Astrocyte (in vitro differentiated cells and primary cell): ENCODE measurements at regions not wholly inside any gene's neighbourhood (a gene's known extent, or its start where the extent isn't known, plus 50 kb on each side); places are given as distances from the start of the nearest gene placed in this dataset.
"Not testable (repeated sequence)": the region's sequence is repeated elsewhere in the genome, so short reads cannot be mapped to it uniquely, and the experiment has no call there.

Experiments
- EZH2 ChIP-seq: IDR thresholded peaks from 2 replicates; pipeline ENCODE4 v1.6.1; 2012; ENCODE audit warnings: mild to moderate bottlenecking, low read length, inconsistent platforms; ENCODE audit not compliant: insufficient read depth
- TF ChIP-seq, protein P1 (sequence below): IDR thresholded peaks from 2 replicates; pipeline ENCODE4 v1.5.1; 2011; ENCODE audit warnings: low read depth, mild to moderate bottlenecking, inconsistent platforms, low read length, moderate library complexity; ENCODE audit not compliant: insufficient read depth

DNA sequence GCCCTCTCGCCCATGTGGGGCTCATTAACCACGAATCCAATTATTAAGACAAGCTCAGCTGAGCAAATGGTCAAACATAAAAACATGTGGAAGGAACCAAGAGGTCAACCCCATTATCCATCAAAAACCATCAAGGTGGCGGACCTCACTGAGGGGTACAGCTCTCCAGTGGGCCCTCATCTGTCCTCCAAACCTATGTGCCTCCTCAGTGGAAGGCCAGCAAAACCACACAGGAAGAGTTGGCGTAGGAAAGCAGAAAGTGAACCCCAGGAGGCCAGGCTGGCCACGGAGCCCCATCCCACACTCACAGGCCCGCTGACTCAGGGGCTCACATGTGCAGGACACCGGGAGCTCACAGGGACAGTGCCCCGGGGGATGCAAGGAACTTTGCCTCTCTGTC lies 66.5 kb upstream of the CLEC6A start:
- TF ChIP-seq EZH2 = not testable (repeated sequence)
- TF ChIP-seq, protein P1, sequence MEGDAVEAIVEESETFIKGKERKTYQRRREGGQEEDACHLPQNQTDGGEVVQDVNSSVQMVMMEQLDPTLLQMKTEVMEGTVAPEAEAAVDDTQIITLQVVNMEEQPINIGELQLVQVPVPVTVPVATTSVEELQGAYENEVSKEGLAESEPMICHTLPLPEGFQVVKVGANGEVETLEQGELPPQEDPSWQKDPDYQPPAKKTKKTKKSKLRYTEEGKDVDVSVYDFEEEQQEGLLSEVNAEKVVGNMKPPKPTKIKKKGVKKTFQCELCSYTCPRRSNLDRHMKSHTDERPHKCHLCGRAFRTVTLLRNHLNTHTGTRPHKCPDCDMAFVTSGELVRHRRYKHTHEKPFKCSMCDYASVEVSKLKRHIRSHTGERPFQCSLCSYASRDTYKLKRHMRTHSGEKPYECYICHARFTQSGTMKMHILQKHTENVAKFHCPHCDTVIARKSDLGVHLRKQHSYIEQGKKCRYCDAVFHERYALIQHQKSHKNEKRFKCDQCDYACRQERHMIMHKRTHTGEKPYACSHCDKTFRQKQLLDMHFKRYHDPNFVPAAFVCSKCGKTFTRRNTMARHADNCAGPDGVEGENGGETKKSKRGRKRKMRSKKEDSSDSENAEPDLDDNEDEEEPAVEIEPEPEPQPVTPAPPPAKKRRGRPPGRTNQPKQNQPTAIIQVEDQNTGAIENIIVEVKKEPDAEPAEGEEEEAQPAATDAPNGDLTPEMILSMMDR = not testable (repeated sequence)
